ENCODE measurements at regions not wholly inside any gene's neighbourhood (a gene's known extent, or its start where the extent isn't known, plus 50 kb on each side); places are given as distances from the start of the nearest gene placed in this dataset.

DNA sequence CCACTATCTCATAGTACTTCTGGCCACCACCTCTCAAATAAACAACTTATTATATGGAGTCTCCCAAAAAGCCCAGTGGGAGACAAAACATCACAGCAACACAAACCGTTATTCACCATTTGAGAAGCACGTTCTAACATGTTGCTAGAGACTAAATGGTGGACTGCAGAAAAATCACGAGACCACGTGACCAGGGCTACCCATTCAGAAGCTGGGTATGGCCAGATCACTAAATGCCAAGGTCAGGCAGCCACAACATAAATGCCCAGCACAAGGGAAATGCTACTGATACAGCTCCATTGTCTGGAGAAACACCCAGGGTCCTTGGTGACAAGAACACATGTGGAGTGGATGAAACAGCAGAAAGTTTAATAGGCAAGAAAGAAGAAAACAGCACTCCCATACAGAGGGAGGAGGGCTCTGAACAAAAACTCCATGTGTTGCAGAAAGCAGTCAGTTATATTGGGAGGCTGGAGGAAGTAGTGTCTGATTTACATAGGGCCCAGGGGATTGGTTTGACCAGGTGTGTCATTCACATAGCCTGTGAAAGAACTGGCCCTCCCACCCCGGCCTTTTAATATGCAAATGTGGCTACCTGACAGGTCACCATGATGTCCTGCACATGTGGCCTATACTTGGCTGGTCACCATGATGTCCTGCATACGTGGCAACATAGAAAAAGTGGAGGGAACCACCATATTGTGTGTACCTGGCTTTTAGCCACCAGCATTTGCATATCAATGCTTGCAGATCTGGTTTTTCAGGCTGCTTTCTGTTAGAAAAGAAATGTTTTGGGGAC, 97.2 kb downstream of the TRIM36 start:
- TF ChIP-seq, protein P1, sequence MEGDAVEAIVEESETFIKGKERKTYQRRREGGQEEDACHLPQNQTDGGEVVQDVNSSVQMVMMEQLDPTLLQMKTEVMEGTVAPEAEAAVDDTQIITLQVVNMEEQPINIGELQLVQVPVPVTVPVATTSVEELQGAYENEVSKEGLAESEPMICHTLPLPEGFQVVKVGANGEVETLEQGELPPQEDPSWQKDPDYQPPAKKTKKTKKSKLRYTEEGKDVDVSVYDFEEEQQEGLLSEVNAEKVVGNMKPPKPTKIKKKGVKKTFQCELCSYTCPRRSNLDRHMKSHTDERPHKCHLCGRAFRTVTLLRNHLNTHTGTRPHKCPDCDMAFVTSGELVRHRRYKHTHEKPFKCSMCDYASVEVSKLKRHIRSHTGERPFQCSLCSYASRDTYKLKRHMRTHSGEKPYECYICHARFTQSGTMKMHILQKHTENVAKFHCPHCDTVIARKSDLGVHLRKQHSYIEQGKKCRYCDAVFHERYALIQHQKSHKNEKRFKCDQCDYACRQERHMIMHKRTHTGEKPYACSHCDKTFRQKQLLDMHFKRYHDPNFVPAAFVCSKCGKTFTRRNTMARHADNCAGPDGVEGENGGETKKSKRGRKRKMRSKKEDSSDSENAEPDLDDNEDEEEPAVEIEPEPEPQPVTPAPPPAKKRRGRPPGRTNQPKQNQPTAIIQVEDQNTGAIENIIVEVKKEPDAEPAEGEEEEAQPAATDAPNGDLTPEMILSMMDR (IDR thresholded peaks at IDR 0.05; ENCODE audit: borderline replicate concordance, insufficient read depth, low read depth, low read length), result no peak
- H3K4me3 ChIP-seq (ENCODE audit: low read depth, low read length), result no peak overlapping the region

DNA sequence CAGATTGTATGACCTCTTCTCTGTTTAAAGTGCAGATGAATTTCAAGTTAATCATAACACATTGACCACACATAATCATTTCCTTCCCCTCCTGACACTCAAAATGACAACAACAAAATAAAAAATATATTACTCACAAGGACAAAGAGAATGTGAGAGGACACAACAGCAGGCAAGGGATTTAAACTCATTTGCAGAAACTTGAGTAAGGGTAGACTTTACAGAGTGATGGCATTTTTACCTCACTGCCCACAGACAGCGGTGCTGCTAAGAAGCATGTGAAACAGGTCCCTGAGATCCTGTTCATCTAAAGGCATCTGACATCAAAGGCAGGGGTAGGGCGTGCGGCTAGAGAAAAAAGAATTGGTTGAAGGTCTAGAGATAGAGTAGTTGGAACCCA, 99.0 kb downstream of the TRIM36 start:
- TF ChIP-seq, protein P1 (IDR thresholded peaks at IDR 0.05; ENCODE audit: borderline replicate concordance, insufficient read depth, low read depth, low read length), result no peak
- H3K4me3 ChIP-seq (ENCODE audit: low read depth, low read length), result no peak overlapping the region

DNA sequence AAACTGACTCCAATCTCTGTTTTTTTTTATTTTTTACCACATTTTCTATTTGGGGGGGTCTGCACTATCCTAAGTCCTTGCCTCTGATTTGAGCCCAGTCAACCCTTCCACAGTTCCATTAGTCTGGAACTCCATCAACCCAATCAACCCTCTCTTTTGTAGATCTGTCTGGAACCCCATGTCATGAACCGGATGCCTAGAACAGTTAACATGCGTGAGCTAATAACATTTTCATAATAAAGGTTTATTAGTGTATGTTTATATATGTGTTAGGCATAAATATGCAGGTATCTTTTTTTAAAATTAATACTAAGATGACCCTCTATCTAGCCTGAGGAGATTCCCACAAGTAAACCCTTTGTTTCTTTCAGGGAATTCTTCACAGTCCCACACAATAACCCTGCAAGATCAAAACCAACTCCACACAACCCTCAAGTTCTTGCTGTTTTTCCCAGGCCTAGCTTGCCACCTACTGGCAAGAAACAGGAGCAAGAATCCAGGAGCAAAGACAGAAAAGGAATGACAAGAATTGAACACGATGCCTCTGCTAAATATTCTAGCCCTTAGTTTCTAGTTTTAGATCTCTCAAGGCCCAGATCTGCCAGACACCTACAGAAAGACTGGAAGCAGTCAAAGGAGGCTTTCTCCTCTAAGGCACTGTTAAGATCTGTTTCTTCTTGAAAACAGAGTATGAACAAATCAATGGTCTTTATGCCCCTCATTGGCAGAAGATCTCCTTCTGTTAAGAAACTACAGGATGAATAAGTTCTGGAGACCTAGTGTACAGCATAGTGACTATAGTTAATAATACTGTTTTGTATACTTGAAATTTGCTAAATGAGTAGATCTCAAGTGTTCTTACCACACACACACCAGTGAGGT, 100.4 kb downstream of the TRIM36 start:
- no peak overlapping the region for H3K4me3 ChIP-seq (ENCODE audit: low read depth, low read length)
- TF ChIP-seq, protein P1 (IDR thresholded peaks at IDR 0.05; ENCODE audit: borderline replicate concordance, insufficient read depth, low read depth, low read length), result peak; percentile 29; the same call in 1 of the 2 replicates

DNA sequence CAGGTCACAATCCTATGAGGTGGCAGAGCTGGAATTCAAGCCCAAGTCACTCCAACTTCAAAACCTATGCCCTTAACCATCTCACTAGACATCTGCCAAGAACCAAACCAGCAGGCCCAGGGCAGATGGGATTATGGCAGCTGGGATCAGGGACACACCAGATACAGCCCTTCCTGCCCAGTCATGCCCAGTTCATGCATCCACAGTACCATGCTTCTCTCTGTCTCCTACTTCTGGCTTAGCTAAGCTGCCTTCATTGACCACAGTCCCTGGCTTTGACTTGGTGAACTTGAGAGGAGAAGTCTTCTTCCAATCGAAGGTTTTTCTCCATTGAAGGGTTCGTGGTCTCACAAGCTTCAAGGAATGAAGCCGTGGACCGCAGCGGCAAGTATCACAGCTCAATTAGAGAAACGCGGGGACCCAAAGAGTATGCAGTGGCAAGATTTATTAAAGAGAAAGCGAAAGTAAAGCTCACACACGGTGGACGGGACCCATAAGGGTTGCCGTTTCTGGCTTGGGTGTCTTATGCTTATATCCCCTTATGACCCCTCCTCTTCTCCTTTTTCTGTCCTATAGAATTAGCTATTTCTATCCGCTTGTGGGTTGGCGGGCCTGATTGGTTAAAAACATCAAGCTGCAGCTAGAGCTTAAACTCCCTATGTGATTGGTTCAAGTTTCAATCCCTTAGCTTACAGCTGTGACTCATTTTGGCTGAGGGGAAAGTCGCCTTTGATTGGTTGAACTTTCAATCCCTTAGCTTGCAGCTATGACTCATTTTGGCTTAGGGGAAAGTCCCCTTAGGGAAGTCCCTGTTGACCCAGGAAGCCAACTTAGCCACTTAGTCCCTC, 101.2 kb downstream of the TRIM36 start:
- TF ChIP-seq, protein P1 (IDR thresholded peaks at IDR 0.05; ENCODE audit: borderline replicate concordance, insufficient read depth, low read depth, low read length), result no peak
- no peak overlapping the region for H3K4me3 ChIP-seq (ENCODE audit: low read depth, low read length)

DNA sequence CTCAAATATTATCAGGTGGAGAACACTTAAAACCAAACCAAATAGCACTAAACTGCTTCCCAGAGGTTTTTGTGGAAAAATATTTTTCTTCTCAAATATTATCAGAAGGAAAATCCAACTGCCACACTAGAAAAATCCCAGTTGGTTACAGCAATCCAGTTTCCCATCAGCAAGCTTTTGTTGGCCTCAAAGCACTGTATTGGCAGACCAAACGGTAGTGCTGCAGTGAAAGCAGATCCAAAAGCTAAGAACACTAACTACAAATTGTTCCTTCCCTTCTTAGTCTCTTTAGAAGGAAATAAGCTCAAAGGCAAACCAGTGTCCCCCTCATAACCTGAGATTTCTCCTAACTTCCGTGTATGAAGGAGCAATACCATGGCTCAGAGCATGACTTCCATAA, 105.3 kb downstream of the TRIM36 start:
- TF ChIP-seq, protein P1 (IDR thresholded peaks at IDR 0.05; ENCODE audit: borderline replicate concordance, insufficient read depth, low read depth, low read length), result no peak
- no peak overlapping the region for H3K4me3 ChIP-seq (ENCODE audit: low read depth, low read length)

DNA sequence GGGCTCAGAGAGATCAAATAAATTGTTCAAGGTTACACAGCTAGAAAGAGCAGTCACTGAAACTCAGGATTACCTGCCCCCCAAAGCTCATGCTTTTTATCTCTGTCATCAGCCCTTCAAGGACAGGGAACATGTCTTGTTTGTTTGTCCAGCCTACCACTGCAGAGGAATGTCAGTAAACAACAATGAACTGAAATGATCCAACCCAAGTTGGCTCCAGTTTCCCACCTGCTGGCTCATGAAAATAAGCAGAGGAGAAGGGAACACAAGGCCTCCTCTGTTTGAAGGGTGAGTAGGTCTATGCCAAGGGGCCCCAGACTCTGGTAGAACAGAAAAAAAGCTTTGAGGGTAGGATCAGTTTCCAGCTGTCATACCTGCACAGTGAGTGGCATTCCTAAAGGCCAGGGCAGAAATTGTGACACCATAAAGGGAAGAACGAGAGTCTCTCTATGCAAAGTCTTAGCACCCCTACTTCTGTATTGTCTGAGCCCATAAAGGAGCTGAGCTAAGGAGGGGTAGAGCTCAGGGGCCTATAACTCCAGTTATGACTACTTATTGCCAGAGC, 115.2 kb downstream of the TRIM36 start:
- no peak overlapping the region for H3K4me3 ChIP-seq (ENCODE audit: low read depth, low read length)
- TF ChIP-seq, protein P1 (IDR thresholded peaks at IDR 0.05; ENCODE audit: borderline replicate concordance, insufficient read depth, low read depth, low read length), result no peak
